NT2/D1 (cell line): ENCODE measurements at regions not wholly inside any gene's neighbourhood (a gene's known extent, or its start where the extent isn't known, plus 50 kb on each side); places are given as distances from the start of the nearest gene placed in this dataset.

ENCODE experiments used
- SUZ12 ChIP-seq: IDR thresholded peaks from 2 replicates; pipeline ENCODE4 v1.6.1; 2011; ENCODE audit not compliant: insufficient read length, insufficient read depth; ENCODE audit errors: extremely low read depth
- YY1 ChIP-seq: IDR thresholded peaks from 2 replicates; pipeline ENCODE4 v1.6.1; 2011; ENCODE audit not compliant: insufficient read length, insufficient read depth
- ZNF274 ChIP-seq: IDR thresholded peaks from 2 replicates; pipeline ENCODE4 v1.6.1; 2011; ENCODE audit warnings: mild to moderate bottlenecking, low read depth, low read length

DNA sequence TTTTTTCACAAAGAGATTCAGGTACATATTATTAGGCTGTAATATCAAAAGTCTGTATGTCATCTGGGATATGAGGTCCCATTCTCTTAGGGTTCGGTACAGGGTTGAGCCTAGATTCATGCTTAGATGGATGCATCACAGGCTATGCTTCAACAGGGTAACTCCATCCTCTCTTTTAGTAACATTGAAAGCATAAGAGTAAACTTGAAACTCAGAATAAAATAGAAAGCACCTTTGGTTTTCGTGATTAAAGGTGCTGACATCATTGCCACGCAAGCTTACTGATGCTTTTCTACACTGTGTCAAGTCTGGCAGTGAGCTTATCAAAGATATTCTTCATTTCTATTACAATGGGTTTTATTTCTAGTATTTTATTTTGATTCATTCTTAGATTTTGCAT is 419.1 kb upstream of the DSEL start:
- TF ChIP-seq YY1 (no peak), ZNF274 (no peak), SUZ12 (no peak)
